Prostate gland (tissue), 2 donors: ENCODE measurements at regions not wholly inside any gene's neighbourhood (a gene's known extent, or its start where the extent isn't known, plus 50 kb on each side); places are given as distances from the start of the nearest gene placed in this dataset.

Experiments used
- POLR2A ChIP-seq: fragments of 450-650 bp; IDR thresholded peaks from one replicate; pipeline ENCODE4 v1.6.1; 2016; ENCODE audit warnings: antibody characterized with exemption, mild to moderate bottlenecking
- POLR2AphosphoS5 ChIP-seq: sonication (generic); formaldehyde crosslinking; IDR thresholded peaks from one replicate; pipeline ENCODE4 v1.6.1; 2017; ENCODE audit warnings: antibody characterized with exemption
- TF ChIP-seq, protein P1 (sequence below), 4 experiments: fragments of 200-600 bp in 2 of 4; fragments of 450-650 bp in 2 of 4; sonication (generic) in 2 of 4; IDR thresholded peaks; 1 replicate in 3 of 4; 2 replicates in 1 of 4; pipeline ENCODE4 v1.5.1; 2016 to 2019; ENCODE audit warnings: antibody characterized with exemption in 4 of 4, mild to moderate bottlenecking in 2 of 4, moderate library complexity in 2 of 4

DNA sequence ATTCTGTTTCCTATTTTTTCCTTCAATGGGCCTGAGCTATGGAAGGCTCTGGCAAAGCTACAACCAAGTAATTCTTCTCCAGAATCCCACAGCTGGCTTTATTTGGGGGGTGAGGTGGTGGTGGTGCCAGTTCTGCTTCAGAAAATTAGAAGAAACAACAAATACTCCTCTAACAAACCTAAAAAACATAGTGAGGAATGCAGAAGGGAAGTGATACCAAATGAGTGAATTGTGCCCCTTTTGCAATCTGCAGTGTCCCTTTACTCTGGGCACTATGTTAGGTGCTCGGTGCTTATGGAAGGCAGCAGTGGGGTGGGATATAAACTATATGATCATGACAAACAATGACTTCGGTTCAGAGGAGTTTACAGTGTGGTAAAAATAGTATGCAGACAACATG is 90.4 kb upstream of the ROPN1 start:
- TF ChIP-seq, protein P1, sequence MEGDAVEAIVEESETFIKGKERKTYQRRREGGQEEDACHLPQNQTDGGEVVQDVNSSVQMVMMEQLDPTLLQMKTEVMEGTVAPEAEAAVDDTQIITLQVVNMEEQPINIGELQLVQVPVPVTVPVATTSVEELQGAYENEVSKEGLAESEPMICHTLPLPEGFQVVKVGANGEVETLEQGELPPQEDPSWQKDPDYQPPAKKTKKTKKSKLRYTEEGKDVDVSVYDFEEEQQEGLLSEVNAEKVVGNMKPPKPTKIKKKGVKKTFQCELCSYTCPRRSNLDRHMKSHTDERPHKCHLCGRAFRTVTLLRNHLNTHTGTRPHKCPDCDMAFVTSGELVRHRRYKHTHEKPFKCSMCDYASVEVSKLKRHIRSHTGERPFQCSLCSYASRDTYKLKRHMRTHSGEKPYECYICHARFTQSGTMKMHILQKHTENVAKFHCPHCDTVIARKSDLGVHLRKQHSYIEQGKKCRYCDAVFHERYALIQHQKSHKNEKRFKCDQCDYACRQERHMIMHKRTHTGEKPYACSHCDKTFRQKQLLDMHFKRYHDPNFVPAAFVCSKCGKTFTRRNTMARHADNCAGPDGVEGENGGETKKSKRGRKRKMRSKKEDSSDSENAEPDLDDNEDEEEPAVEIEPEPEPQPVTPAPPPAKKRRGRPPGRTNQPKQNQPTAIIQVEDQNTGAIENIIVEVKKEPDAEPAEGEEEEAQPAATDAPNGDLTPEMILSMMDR (IDR thresholded peaks at IDR 0.05) = no peak
- TF ChIP-seq POLR2AphosphoS5 = no peak
- TF ChIP-seq POLR2A = no peak
